GM21723 (cell line): ENCODE measurements at regions not wholly inside any gene's neighbourhood (a gene's known extent, or its start where the extent isn't known, plus 50 kb on each side); places are given as distances from the start of the nearest gene placed in this dataset.

Experiments used
- ATAC-seq: cut with Tn5 transposase; IDR thresholded peaks from one replicate; pipeline ENCODE4 v1.9.1; 2021; ENCODE audit warnings: mild to moderate bottlenecking, moderate library complexity; ENCODE audit not compliant: unreplicated experiment

GRCh38 chr9:20012232-20012631 is 223.4 kb upstream of the SLC24A2 start:
- no peak for ATAC-seq

- no peak for ATAC-seq
These were observed 220.8 kb upstream of the SLC24A2 start for GRCh38 chr9:20009606-20010005.

GRCh38 chr9:20002011-20002410 is 213.2 kb upstream of the SLC24A2 start:
- no peak for ATAC-seq

GRCh38 chr9:20001058-20001457 is 212.2 kb upstream of the SLC24A2 start:
- no peak for ATAC-seq

GRCh38 chr9:19999491-20000057 is 210.7 kb upstream of the SLC24A2 start:
- ATAC-seq: peak; percentile 91

- peak; percentile 38 for ATAC-seq
These were observed 210.1 kb upstream of the SLC24A2 start for GRCh38 chr9:19998823-19999455.

- no peak for ATAC-seq
These were observed 209.3 kb upstream of the SLC24A2 start for GRCh38 chr9:19998153-19998552.

- no peak for ATAC-seq
These were observed 206.8 kb upstream of the SLC24A2 start for GRCh38 chr9:19995619-19996018.

- no peak for ATAC-seq
These were observed 205.5 kb upstream of the SLC24A2 start for GRCh38 chr9:19994296-19994695.

GRCh38 chr9:19992556-19992955 is 203.7 kb upstream of the SLC24A2 start:
- ATAC-seq: no peak

GRCh38 chr9:19989213-19989612 is 200.4 kb upstream of the SLC24A2 start:
- no peak for ATAC-seq

- ATAC-seq: no peak
These were observed 199.4 kb upstream of the SLC24A2 start for GRCh38 chr9:19988281-19988680.

GRCh38 chr9:19985081-19985480 is 196.2 kb upstream of the SLC24A2 start:
- ATAC-seq: no peak

GRCh38 chr9:19976226-19976625 is 187.4 kb upstream of the SLC24A2 start:
- peak; percentile 62 for ATAC-seq

GRCh38 chr9:19975499-19975898 is 186.7 kb upstream of the SLC24A2 start:
- no peak for ATAC-seq

- no peak for ATAC-seq
These were observed 180.9 kb upstream of the SLC24A2 start for GRCh38 chr9:19969721-19970120.

- no peak for ATAC-seq
These were observed 179.1 kb upstream of the SLC24A2 start for GRCh38 chr9:19967888-19968459.

- ATAC-seq: no peak
These were observed 178.5 kb upstream of the SLC24A2 start for GRCh38 chr9:19967216-19967887.

- no peak for ATAC-seq
These were observed 176.5 kb upstream of the SLC24A2 start for GRCh38 chr9:19965336-19965735.

GRCh38 chr9:19947996-19948395 is 159.2 kb upstream of the SLC24A2 start:
- no peak for ATAC-seq

GRCh38 chr9:19946441-19947109 is 157.7 kb upstream of the SLC24A2 start:
- no peak for ATAC-seq

- ATAC-seq: no peak
These were observed 153.0 kb upstream of the SLC24A2 start for GRCh38 chr9:19941874-19942273.
